Myocyte (in vitro differentiated cells): ENCODE measurements at regions not wholly inside any gene's neighbourhood (a gene's known extent, or its start where the extent isn't known, plus 50 kb on each side); places are given as distances from the start of the nearest gene placed in this dataset.
"Not testable (repeated sequence)": the region's sequence is repeated elsewhere in the genome, so short reads cannot be mapped to it uniquely, and the experiment has no call there.

Experiments
- DNase-seq: peaks from one replicate; pipeline ENCODE4 v3.0.0-alpha.2; 2012; ENCODE audit warnings: low read depth

GRCh38 chr5:17081142-17081541, 136.3 kb upstream of the BASP1 start:
- no peak for DNase-seq

- not testable (repeated sequence) for DNase-seq
Measured at GRCh38 chr5:17083276-17083675, 134.2 kb upstream of the BASP1 start.

- DNase-seq = peak; percentile 41
Measured at GRCh38 chr5:17087035-17087434, 130.4 kb upstream of the BASP1 start.

- no peak for DNase-seq
Measured at GRCh38 chr5:17088051-17088450, 129.4 kb upstream of the BASP1 start.

- no peak for DNase-seq
Measured at GRCh38 chr5:17089001-17089400, 128.4 kb upstream of the BASP1 start.

- DNase-seq = no peak
Measured at GRCh38 chr5:17089690-17090089, 127.7 kb upstream of the BASP1 start.

GRCh38 chr5:17090839-17091238, 126.6 kb upstream of the BASP1 start:
- no peak for DNase-seq

GRCh38 chr5:17094830-17095229, 122.6 kb upstream of the BASP1 start:
- no peak for DNase-seq

- no peak for DNase-seq
Measured at GRCh38 chr5:17096952-17097695, 120.3 kb upstream of the BASP1 start.

GRCh38 chr5:17099946-17100345, 117.5 kb upstream of the BASP1 start:
- DNase-seq = no peak

GRCh38 chr5:17103461-17103860, 114.0 kb upstream of the BASP1 start:
- DNase-seq = no peak

- DNase-seq = no peak
Measured at GRCh38 chr5:17105744-17106418, 111.5 kb upstream of the BASP1 start.

- DNase-seq = no peak
Measured at GRCh38 chr5:17106521-17106920, 110.9 kb upstream of the BASP1 start.

- DNase-seq = not testable (repeated sequence)
Measured at GRCh38 chr5:17112091-17112716, 105.2 kb upstream of the BASP1 start.

- no peak for DNase-seq
Measured at GRCh38 chr5:17113174-17113958, 104.1 kb upstream of the BASP1 start.

- DNase-seq = no peak
Measured at GRCh38 chr5:17114233-17114632, 103.2 kb upstream of the BASP1 start.

- no peak for DNase-seq
Measured at GRCh38 chr5:17114715-17115599, 102.5 kb upstream of the BASP1 start.

- DNase-seq = no peak
Measured at GRCh38 chr5:17115855-17116254, 101.6 kb upstream of the BASP1 start.

GRCh38 chr5:17118631-17119030, 98.8 kb upstream of the BASP1 start:
- peak; percentile 79 for DNase-seq

- no peak for DNase-seq
Measured at GRCh38 chr5:17120209-17120608, 97.2 kb upstream of the BASP1 start.

GRCh38 chr5:17121776-17122175, 95.7 kb upstream of the BASP1 start:
- DNase-seq = no peak
